H9 (cell line): ENCODE measurements at regions not wholly inside any gene's neighbourhood (a gene's known extent, or its start where the extent isn't known, plus 50 kb on each side); places are given as distances from the start of the nearest gene placed in this dataset.

ENCODE experiments used
- DNase-seq: peaks from one replicate; pipeline ENCODE4 v3.0.0-alpha.2; 2017
- H2AFZ ChIP-seq: one replicate; pipeline ENCODE4 v1.6.1; 2013; ENCODE audit warnings: mild to moderate bottlenecking, low read length, control low read depth, moderate library complexity
- H2AK5ac ChIP-seq: 2 replicates; pipeline ENCODE4 v1.6.1; 2013; ENCODE audit warnings: low read length, control low read depth, mixed read lengths; ENCODE audit not compliant: insufficient read length
- H2BK120ac ChIP-seq: one replicate; pipeline ENCODE4 v1.6.1; 2013; ENCODE audit warnings: low read depth, mild to moderate bottlenecking, low read length, control low read depth, inconsistent platforms; ENCODE audit not compliant: poor library complexity, severe bottlenecking
- H2BK12ac ChIP-seq: 2 replicates; pipeline ENCODE4 v1.6.1; 2013; ENCODE audit warnings: low read length, control low read depth, mixed read lengths, low read depth; ENCODE audit not compliant: insufficient read length
- H2BK15ac ChIP-seq: 2 replicates; pipeline ENCODE4 v1.6.1; 2013; ENCODE audit warnings: low read depth, low read length, control low read depth
- H2BK20ac ChIP-seq: one replicate; pipeline ENCODE4 v1.6.1; 2013; ENCODE audit warnings: low read depth, mild to moderate bottlenecking, low read length, control low read depth, inconsistent platforms; ENCODE audit not compliant: poor library complexity, severe bottlenecking
- H2BK5ac ChIP-seq: 2 replicates; pipeline ENCODE4 v1.6.1; 2013; ENCODE audit warnings: low read length, control low read depth, mixed read lengths; ENCODE audit not compliant: insufficient read length
- H3K14ac ChIP-seq: 2 replicates; pipeline ENCODE4 v1.6.1; 2013; ENCODE audit warnings: low read length, control low read depth; ENCODE audit not compliant: insufficient read depth
- H3K18ac ChIP-seq: 2 replicates; pipeline ENCODE4 v1.6.1; 2013; ENCODE audit warnings: low read depth, mild to moderate bottlenecking, mixed read lengths, low read length, control low read depth; ENCODE audit not compliant: insufficient read length
- H3K23ac ChIP-seq: 2 replicates; pipeline ENCODE4 v1.6.1; 2013; ENCODE audit warnings: low read length, control low read depth, mixed read lengths, low read depth; ENCODE audit not compliant: insufficient read length
- H3K23me2 ChIP-seq: 2 replicates; pipeline ENCODE4 v1.6.1; 2013; ENCODE audit warnings: low read depth, mild to moderate bottlenecking, mixed read lengths, low read length, control low read depth; ENCODE audit not compliant: insufficient read length, poor library complexity, severe bottlenecking
- H3K27ac ChIP-seq: 2 replicates; pipeline ENCODE4 v1.5.1; 2013; ENCODE audit warnings: low read length, control low read depth, mixed read lengths, low read depth; ENCODE audit not compliant: insufficient read length
- H3K27me3 ChIP-seq: 2 replicates; pipeline ENCODE4 v1.6.1; 2013; ENCODE audit warnings: low read length, control low read depth, inconsistent platforms; ENCODE audit not compliant: insufficient read depth
- H3K4ac ChIP-seq: 2 replicates; pipeline ENCODE4 v1.6.1; 2013; ENCODE audit warnings: low read depth, mild to moderate bottlenecking, control low read depth, inconsistent platforms, low read length, moderate library complexity
- H3K4me1 ChIP-seq: 2 replicates; pipeline ENCODE4 v1.6.1; 2013; ENCODE audit warnings: low read length, control low read depth, inconsistent platforms; ENCODE audit not compliant: insufficient read depth
- H3K4me2 ChIP-seq: 2 replicates; pipeline ENCODE4 v1.6.1; 2013; ENCODE audit warnings: low read length, control low read depth, mixed read lengths; ENCODE audit not compliant: insufficient read length, insufficient read depth
- H3K56ac ChIP-seq: 2 replicates; pipeline ENCODE4 v1.6.1; 2013; ENCODE audit warnings: low read depth, mild to moderate bottlenecking, mixed read lengths, low read length, control low read depth; ENCODE audit not compliant: insufficient read length
- H3K79me1 ChIP-seq: 2 replicates; pipeline ENCODE4 v1.6.1; 2013; ENCODE audit warnings: low read depth, mild to moderate bottlenecking, moderate library complexity, low read length, control low read depth, inconsistent platforms; ENCODE audit not compliant: insufficient read depth, poor library complexity, severe bottlenecking
- H3K79me2 ChIP-seq: 2 replicates; pipeline ENCODE4 v1.6.1; 2013; ENCODE audit warnings: low read length, control low read depth, inconsistent platforms; ENCODE audit not compliant: insufficient read depth
- H3K9ac ChIP-seq: 2 replicates; pipeline ENCODE4 v1.6.1; 2013; ENCODE audit warnings: low read length, control low read depth, mixed read lengths; ENCODE audit not compliant: insufficient read length; ENCODE audit errors: extremely low read depth
- H3K9me3 ChIP-seq: one replicate; pipeline ENCODE4 v1.6.1; 2013; ENCODE audit warnings: low read depth, low read length, inconsistent platforms; ENCODE audit not compliant: control insufficient read depth
- H3T11ph ChIP-seq: one replicate; pipeline ENCODE4 v1.6.1; 2013; ENCODE audit warnings: mild to moderate bottlenecking, low read length, control low read depth, inconsistent platforms
- H4K20me1 ChIP-seq: one replicate; pipeline ENCODE4 v1.6.1; 2013; ENCODE audit not compliant: control insufficient read depth, insufficient read length, insufficient read depth
- H4K5ac ChIP-seq: 2 replicates; pipeline ENCODE4 v1.6.1; 2013; ENCODE audit warnings: low read depth, mild to moderate bottlenecking, mixed read lengths, low read length, control low read depth; ENCODE audit not compliant: insufficient read length
- H4K8ac ChIP-seq: replicated peaks from 2 replicates; pipeline ENCODE4 v1.6.1; 2013; ENCODE audit warnings: low read length, control low read depth, mixed read lengths, low read depth; ENCODE audit not compliant: insufficient read length
- H4K91ac ChIP-seq: 2 replicates; pipeline ENCODE4 v1.6.1; 2013; ENCODE audit warnings: low read depth, mild to moderate bottlenecking, moderate library complexity, mixed read lengths, low read length, control low read depth; ENCODE audit not compliant: insufficient read length
- H3K27ac Mint-ChIP-seq, 3 experiments: 2 replicates in 2 of 3; 3 replicates in 1 of 3; pipeline ENCODE4 v1.8.0; 2020 to 2021; ENCODE audit warnings: mixed read lengths in 3 of 3, mild to moderate bottlenecking in 1 of 3, moderate library complexity in 1 of 3
- H3K27me3 Mint-ChIP-seq: 2 replicates; pipeline ENCODE4 v1.8.0; 2021; ENCODE audit warnings: low read depth, mild to moderate bottlenecking, moderate library complexity, mixed read lengths
- H3K36me3 Mint-ChIP-seq, 3 experiments: 2 replicates in 2 of 3; 3 replicates in 1 of 3; pipeline ENCODE4 v1.8.0; 2020 to 2021; ENCODE audit warnings: low read depth in 3 of 3, mixed read lengths in 3 of 3; ENCODE audit not compliant: insufficient read depth in 1 of 3
- H3K4me1 Mint-ChIP-seq, 2 experiments: 2 replicates each; pipeline ENCODE4 v1.8.0; 2020; ENCODE audit warnings: mixed read lengths in 2 of 2
- H3K4me3 Mint-ChIP-seq, 2 experiments: 2 replicates in 1 of 2; 3 replicates in 1 of 2; pipeline ENCODE4 v1.8.0; 2020 to 2021; ENCODE audit warnings: mild to moderate bottlenecking in 2 of 2, mixed read lengths in 2 of 2, moderate library complexity in 1 of 2
- H3K9me3 Mint-ChIP-seq, 2 experiments: 2 replicates in 1 of 2; 3 replicates in 1 of 2; pipeline ENCODE4 v1.8.0; 2020; ENCODE audit warnings: mild to moderate bottlenecking in 2 of 2, mixed read lengths in 2 of 2, moderate library complexity in 1 of 2
- WGBS: extraction: QIAGEN DNeasy Blood & Tissue Kit; methylation state at CpG from one replicate; pipeline ENCODE4 v1.1.7; 2013; ENCODE audit warnings: missing lambda C conversion rate, low lambda C conversion rate, mixed read lengths; ENCODE audit not compliant: insufficient read length; ENCODE audit errors: extremely low coverage; 5-methylcytosine and 5-hydroxymethylcytosine counted together
- TF ChIP-seq, protein P1 (sequence below): fragments of 200-600 bp; sonication (generic); conservative IDR thresholded peaks from 3 replicates; pipeline ENCODE4 v1.8.0; 2021; ENCODE audit warnings: antibody characterized with exemption, mild to moderate bottlenecking

DNA sequence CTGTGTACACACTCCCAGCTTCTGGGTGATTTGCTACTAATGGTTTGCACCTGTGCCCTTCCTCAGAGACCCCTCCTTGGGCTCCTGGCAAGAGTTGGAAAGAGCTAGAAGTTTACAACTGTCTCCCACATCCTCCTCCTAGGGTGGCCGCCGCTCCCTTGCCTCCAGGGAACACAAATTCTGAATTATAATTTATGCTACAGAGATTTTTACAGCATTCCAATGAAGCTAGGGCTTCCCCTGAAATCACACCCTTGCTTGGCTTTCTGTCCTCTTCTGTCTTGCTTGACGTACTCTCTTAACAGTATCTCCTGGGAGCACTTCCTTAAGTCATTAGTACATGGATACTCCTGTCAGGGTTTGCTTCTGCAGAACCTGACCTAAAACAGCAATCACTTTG, 180.2 kb downstream of the KCNA5 start:
- Histone ChIP-seq H3K27me3 (peaks cover 5% of the 10 kb centered on the region; the same call in 1 of the 2 replicates), H3T11ph (no peak overlapping the region), H2BK120ac (no peak overlapping the region), H3K4me1 (peaks cover 5% of the 10 kb centered on the region; the same call in 1 of the 2 replicates), H3K23me2 (no peaks in the 10 kb centered on the region), H4K8ac (no peak overlapping the region), H3K4me2 (no peak overlapping the region), H3K79me1 (no peaks in the 10 kb centered on the region), H3K9ac (no peak overlapping the region), H3K4ac (no peak overlapping the region), H3K18ac (no peak overlapping the region), H2AK5ac (no peak overlapping the region), H2BK20ac (no peak overlapping the region), H4K91ac (no peak overlapping the region), H2BK5ac (no peak overlapping the region), H4K5ac (no peak overlapping the region), H3K9me3 (no peaks in the 10 kb centered on the region), H3K79me2 (no peaks in the 10 kb centered on the region), H3K27ac (no peak overlapping the region), H2BK12ac (no peak overlapping the region), H4K20me1 (no peaks in the 10 kb centered on the region), H3K56ac (no peak overlapping the region), H3K23ac (no peak overlapping the region), H3K14ac (no peak overlapping the region), H2BK15ac (no peak overlapping the region), H2AFZ (no peak overlapping the region)
- Mint-ChIP-seq H3K27ac (no peak overlapping the region), H3K36me3 (peaks cover 5 to 6% (median 5%) of the 10 kb centered on the region in 3 experiments; a peak in 5 of 7 replicates), H3K27me3 (peaks cover 93% of the 10 kb centered on the region), H3K9me3 (peaks cover 5% of the 10 kb centered on the region in 2 experiments), H3K4me1 (peaks cover 24 to 26% of the 10 kb centered on the region in 2 experiments), H3K4me3 (no peak overlapping the region)
- TF ChIP-seq, protein P1, sequence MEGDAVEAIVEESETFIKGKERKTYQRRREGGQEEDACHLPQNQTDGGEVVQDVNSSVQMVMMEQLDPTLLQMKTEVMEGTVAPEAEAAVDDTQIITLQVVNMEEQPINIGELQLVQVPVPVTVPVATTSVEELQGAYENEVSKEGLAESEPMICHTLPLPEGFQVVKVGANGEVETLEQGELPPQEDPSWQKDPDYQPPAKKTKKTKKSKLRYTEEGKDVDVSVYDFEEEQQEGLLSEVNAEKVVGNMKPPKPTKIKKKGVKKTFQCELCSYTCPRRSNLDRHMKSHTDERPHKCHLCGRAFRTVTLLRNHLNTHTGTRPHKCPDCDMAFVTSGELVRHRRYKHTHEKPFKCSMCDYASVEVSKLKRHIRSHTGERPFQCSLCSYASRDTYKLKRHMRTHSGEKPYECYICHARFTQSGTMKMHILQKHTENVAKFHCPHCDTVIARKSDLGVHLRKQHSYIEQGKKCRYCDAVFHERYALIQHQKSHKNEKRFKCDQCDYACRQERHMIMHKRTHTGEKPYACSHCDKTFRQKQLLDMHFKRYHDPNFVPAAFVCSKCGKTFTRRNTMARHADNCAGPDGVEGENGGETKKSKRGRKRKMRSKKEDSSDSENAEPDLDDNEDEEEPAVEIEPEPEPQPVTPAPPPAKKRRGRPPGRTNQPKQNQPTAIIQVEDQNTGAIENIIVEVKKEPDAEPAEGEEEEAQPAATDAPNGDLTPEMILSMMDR, result no peak
- no peak for DNase-seq
- WGBS, result no CpG with 5 or more reads among the region's 3 CpGs
